NB4 (cell line): ENCODE measurements at regions not wholly inside any gene's neighbourhood (a gene's known extent, or its start where the extent isn't known, plus 50 kb on each side); places are given as distances from the start of the nearest gene placed in this dataset.

Source experiments
- DNase-seq: peaks from one replicate; pipeline ENCODE4 v3.0.0; 2010; ENCODE audit warnings: low read depth
- H3K4me3 ChIP-seq: one replicate; pipeline ENCODE4 v1.5.1; 2011; ENCODE audit warnings: mild to moderate bottlenecking, low read depth, low read length, moderate library complexity
- CTCF ChIP-seq: IDR thresholded peaks from one replicate; pipeline ENCODE4 v1.5.1; 2012; ENCODE audit warnings: low read depth, low read length
- MAX ChIP-seq: IDR thresholded peaks from 2 replicates; pipeline ENCODE4 v1.6.1; 2011; ENCODE audit warnings: low read depth, low read length
- MYC ChIP-seq: IDR thresholded peaks from 2 replicates; pipeline ENCODE4 v1.6.1; 2011; ENCODE audit warnings: low read depth, low read length
- POLR2A ChIP-seq: IDR thresholded peaks from 2 replicates; pipeline ENCODE4 v1.6.1; 2011; ENCODE audit warnings: mild to moderate bottlenecking; ENCODE audit not compliant: insufficient read length; ENCODE audit errors: extremely low read depth

- DNase-seq, result no peak
- no peak for TF ChIP-seq MYC
- TF ChIP-seq POLR2A, result no peak
- no peak for TF ChIP-seq MAX
- TF ChIP-seq CTCF, result no peak
- H3K4me3 ChIP-seq, result no peak overlapping the region
Observed at GRCh38 chr15:94704946-94705345, 473.6 kb downstream of the MCTP2 start.

GRCh38 chr15:94709319-94709718, 478.0 kb downstream of the MCTP2 start:
- TF ChIP-seq MYC (no peak), POLR2A (no peak), CTCF (no peak), MAX (no peak)
- no peak overlapping the region for H3K4me3 ChIP-seq
- DNase-seq, result no peak

- H3K4me3 ChIP-seq, result no peak overlapping the region
- no peak for DNase-seq
- TF ChIP-seq CTCF (no peak), MYC (no peak), MAX (no peak), POLR2A (no peak)
Observed at GRCh38 chr15:94722024-94722636, 490.8 kb downstream of the MCTP2 start.

GRCh38 chr15:94723801-94724200, 492.4 kb downstream of the MCTP2 start:
- DNase-seq, result no peak
- no peak for TF ChIP-seq POLR2A
- TF ChIP-seq CTCF, result no peak
- TF ChIP-seq MAX, result no peak
- H3K4me3 ChIP-seq, result no peak overlapping the region

GRCh38 chr15:94731286-94731685, 499.9 kb downstream of the MCTP2 start:
- no peak for TF ChIP-seq POLR2A
- DNase-seq, result no peak

GRCh38 chr15:94734460-94734859, 503.1 kb downstream of the MCTP2 start:
- TF ChIP-seq MAX, result no peak
- no peak for TF ChIP-seq MYC
- no peak for TF ChIP-seq CTCF
- no peak for TF ChIP-seq POLR2A
- no peak for DNase-seq
- H3K4me3 ChIP-seq, result no peak overlapping the region

More at GRCh38 chr15:94731286-94731685, 499.9 kb downstream of the MCTP2 start:
- H3K4me3 ChIP-seq, result no peak overlapping the region
